CD8-positive, alpha-beta memory T cell (primary cell): ENCODE measurements at regions not wholly inside any gene's neighbourhood (a gene's known extent, or its start where the extent isn't known, plus 50 kb on each side); places are given as distances from the start of the nearest gene placed in this dataset.

Experiments used
- CTCF ChIA-PET: fragments of 350-600 bp; sonication (Branson Sonifier 250); formaldehyde crosslinking; loops from one replicate; lab custom pipeline; 2021; ENCODE audit warnings: antibody characterized with exemption; lab: Charles Lee
- POLR2A ChIA-PET: fragments of 350-600 bp; sonication (Branson Sonifier 250); formaldehyde crosslinking; loops from one replicate; lab custom pipeline; 2021; ENCODE audit warnings: antibody characterized with exemption; lab: Charles Lee
- DNase-seq, 5 donors: peaks; one replicate each; pipeline versions ENCODE4 v3.0.0 to v3.0.0-alpha.2; 2020 to 2022; ENCODE audit warnings: mixed read lengths in 1 of 5
- H3K27ac ChIP-seq: one replicate; pipeline ENCODE4 v1.7.0; 2013; ENCODE audit warnings: low read depth, mild to moderate bottlenecking, low read length, moderate library complexity
- H3K27me3 ChIP-seq: 2 replicates; pipeline ENCODE4 v1.7.0; 2013; ENCODE audit warnings: low read length, mild to moderate bottlenecking; ENCODE audit not compliant: insufficient read depth, poor library complexity, severe bottlenecking
- H3K36me3 ChIP-seq: 2 replicates; pipeline ENCODE4 v1.7.0; 2013; ENCODE audit warnings: mild to moderate bottlenecking, low read length, moderate library complexity; ENCODE audit not compliant: insufficient read depth
- H3K4me1 ChIP-seq: 2 replicates; pipeline ENCODE4 v1.7.0; 2013; ENCODE audit warnings: mild to moderate bottlenecking, low read length, moderate library complexity; ENCODE audit not compliant: insufficient read depth
- H3K4me3 ChIP-seq: 2 replicates; pipeline ENCODE4 v1.7.0; 2013; ENCODE audit warnings: mild to moderate bottlenecking, low read length
- H3K9me3 ChIP-seq: 2 replicates; pipeline ENCODE4 v1.7.0; 2013; ENCODE audit warnings: mild to moderate bottlenecking, low read length
- H3K27ac Mint-ChIP-seq, 8 donors: one replicate each; pipeline ENCODE4 v1.8.0; 2020 to 2021; ENCODE audit warnings: mixed read lengths in 8 of 8, mild to moderate bottlenecking in 6 of 8, inconsistent platforms in 3 of 8, moderate library complexity in 3 of 8
- H3K27me3 Mint-ChIP-seq, 2 donors: one replicate each; pipeline ENCODE4 v1.8.0; 2020 to 2021; ENCODE audit warnings: mixed read lengths in 2 of 2, mild to moderate bottlenecking in 1 of 2, moderate library complexity in 1 of 2
- H3K36me3 Mint-ChIP-seq, 3 donors: one replicate each; pipeline ENCODE4 v1.8.0; 2020 to 2021; ENCODE audit warnings: mixed read lengths in 3 of 3, inconsistent platforms in 1 of 3, mild to moderate bottlenecking in 1 of 3
- H3K4me1 Mint-ChIP-seq, 3 donors: one replicate each; pipeline ENCODE4 v1.8.0; 2020 to 2021; ENCODE audit warnings: mixed read lengths in 3 of 3, inconsistent platforms in 1 of 3, mild to moderate bottlenecking in 1 of 3
- H3K4me3 Mint-ChIP-seq, 7 donors: one replicate each; pipeline ENCODE4 v1.8.0; 2020 to 2021; ENCODE audit warnings: mixed read lengths in 7 of 7, mild to moderate bottlenecking in 6 of 7, moderate library complexity in 4 of 7, inconsistent platforms in 2 of 7
- H3K9me3 Mint-ChIP-seq, 5 donors: one replicate each; pipeline ENCODE4 v1.8.0; 2020 to 2022; ENCODE audit warnings: mixed read lengths in 5 of 5, mild to moderate bottlenecking in 3 of 5, moderate library complexity in 2 of 5, inconsistent platforms in 1 of 5

GRCh38 chrX:39866229-39866628 is 231.5 kb downstream of the BCOR start:
- no peaks in the 10 kb centered on the region for H3K9me3 ChIP-seq

GRCh38 chrX:39869846-39870601 is 227.7 kb downstream of the BCOR start:
- no peaks in the 10 kb centered on the region for H3K9me3 Mint-ChIP-seq
- peak overlapping the region; percentile 41 to 88 (median 64) for H3K4me3 Mint-ChIP-seq
- DNase-seq = peak; percentile 48 to 90 (median 65)
- peaks cover 29 to 46% (median 39%) of the 10 kb centered on the region in 3 donors for H3K4me1 Mint-ChIP-seq
- Histone ChIP-seq H3K9me3 (no peaks in the 10 kb centered on the region), H3K36me3 (no peaks in the 10 kb centered on the region), H3K4me3 (no peak overlapping the region), H3K4me1 (peaks cover 21% of the 10 kb centered on the region), H3K27ac (no peak overlapping the region), H3K27me3 (no peaks in the 10 kb centered on the region)
- ChIA-PET CTCF (interaction anchor here (0.7 to 1.7 kb wide), 2 partner anchors 15 to 56 kb away, joined by 3 to 4 read pairs; no protein-coding TSS in a partner anchor), POLR2A (interaction anchor here (0.6 to 1.6 kb wide), 4 partner anchors 15 to 227 kb away, joined by 3 to 7 read pairs (median 3); partner anchors contain the start of gene BCOR)
- H3K36me3 Mint-ChIP-seq = no peaks in the 10 kb centered on the region
- H3K27me3 Mint-ChIP-seq = peaks cover 0 to 13% of the 10 kb centered on the region in 2 donors
- H3K27ac Mint-ChIP-seq = peak overlapping the region; percentile 71 to 98 (median 81)

More at GRCh38 chrX:39866229-39866628, 231.5 kb downstream of the BCOR start:
- Mint-ChIP-seq H3K27me3 (peaks cover 0 to 9% of the 10 kb centered on the region in 2 donors), H3K27ac (peak overlapping the region in 1 of 8 donors; percentile 11), H3K4me3 (no peak overlapping the region), H3K4me1 (peaks cover 25 to 34% (median 29%) of the 10 kb centered on the region in 3 donors), H3K9me3 (peaks cover 0 to 1% (median 0%) of the 10 kb centered on the region in 5 donors), H3K36me3 (no peaks in the 10 kb centered on the region)
- CTCF ChIA-PET = interaction anchor here (1.1 kb wide), 1 partner anchor 11 kb away, joined by 3 read pairs; no protein-coding TSS in a partner anchor
- no peaks in the 10 kb centered on the region for H3K36me3 ChIP-seq
- no peak for DNase-seq
- H3K4me3 ChIP-seq = no peak overlapping the region
- no peaks in the 10 kb centered on the region for H3K27me3 ChIP-seq
- no peak overlapping the region for H3K27ac ChIP-seq
- POLR2A ChIA-PET = interaction anchor here (0.6 kb wide), 1 partner anchor 54 kb away, joined by 3 read pairs; no protein-coding TSS in a partner anchor
- H3K4me1 ChIP-seq = peaks cover 19% of the 10 kb centered on the region

GRCh38 chrX:39871648-39872047 is 226.1 kb downstream of the BCOR start:
- Histone ChIP-seq H3K27ac (no peak overlapping the region), H3K9me3 (no peaks in the 10 kb centered on the region), H3K4me1 (peaks cover 21% of the 10 kb centered on the region), H3K4me3 (no peak overlapping the region), H3K27me3 (no peaks in the 10 kb centered on the region), H3K36me3 (no peaks in the 10 kb centered on the region)
- DNase-seq = no peak
- Mint-ChIP-seq H3K27me3 (peaks cover 0 to 18% of the 10 kb centered on the region in 2 donors), H3K4me1 (peaks cover 29 to 43% (median 39%) of the 10 kb centered on the region in 3 donors), H3K4me3 (peak overlapping the region in 2 of 7 donors; percentile 17 to 25), H3K36me3 (no peaks in the 10 kb centered on the region), H3K9me3 (no peaks in the 10 kb centered on the region), H3K27ac (peak overlapping the region in 4 of 8 donors; percentile 36 to 70 (median 64))
- ChIA-PET POLR2A (no interaction called here), CTCF (no interaction called here)

GRCh38 chrX:39873117-39873516 is 224.6 kb downstream of the BCOR start:
- POLR2A ChIA-PET = interaction anchor here (0.7 kb wide), 1 partner anchor 194 kb away, joined by 3 read pairs; no protein-coding TSS in a partner anchor
- H3K36me3 Mint-ChIP-seq = no peaks in the 10 kb centered on the region
- H3K36me3 ChIP-seq = no peaks in the 10 kb centered on the region
- H3K9me3 Mint-ChIP-seq = no peaks in the 10 kb centered on the region
- no peak overlapping the region for H3K27ac ChIP-seq
- DNase-seq = no peak
- H3K4me3 Mint-ChIP-seq = peak overlapping the region in 1 of 7 donors; percentile 69
- H3K27ac Mint-ChIP-seq = no peak overlapping the region
- peaks cover 21% of the 10 kb centered on the region for H3K4me1 ChIP-seq
- CTCF ChIA-PET = no interaction called here
- no peaks in the 10 kb centered on the region for H3K9me3 ChIP-seq
- peaks cover 26 to 43% (median 39%) of the 10 kb centered on the region in 3 donors for H3K4me1 Mint-ChIP-seq
- peaks cover 0 to 18% of the 10 kb centered on the region in 2 donors for H3K27me3 Mint-ChIP-seq
- H3K27me3 ChIP-seq = no peaks in the 10 kb centered on the region
- no peak overlapping the region for H3K4me3 ChIP-seq

- Histone ChIP-seq H3K27ac (no peak overlapping the region), H3K27me3 (no peaks in the 10 kb centered on the region), H3K9me3 (no peaks in the 10 kb centered on the region), H3K4me3 (no peak overlapping the region), H3K36me3 (no peaks in the 10 kb centered on the region), H3K4me1 (peaks cover 20% of the 10 kb centered on the region)
- peaks cover 0 to 14% of the 10 kb centered on the region in 2 donors for H3K27me3 Mint-ChIP-seq
- peaks cover 21 to 35% (median 31%) of the 10 kb centered on the region in 3 donors for H3K4me1 Mint-ChIP-seq
- ChIA-PET POLR2A (no interaction called here), CTCF (no interaction called here)
- H3K36me3 Mint-ChIP-seq = no peaks in the 10 kb centered on the region
- H3K9me3 Mint-ChIP-seq = no peaks in the 10 kb centered on the region
- no peak overlapping the region for H3K4me3 Mint-ChIP-seq
- H3K27ac Mint-ChIP-seq = peak overlapping the region in 3 of 8 donors; percentile 22 to 70 (median 26)
- DNase-seq = peak in 1 of 5 donors; percentile 50
Measured at GRCh38 chrX:39874202-39874816, 223.4 kb downstream of the BCOR start.

- Mint-ChIP-seq H3K9me3 (no peaks in the 10 kb centered on the region), H3K27ac (no peak overlapping the region), H3K27me3 (peaks cover 0 to 11% of the 10 kb centered on the region in 2 donors), H3K4me3 (no peak overlapping the region), H3K4me1 (peaks cover 7 to 19% (median 15%) of the 10 kb centered on the region in 3 donors), H3K36me3 (no peaks in the 10 kb centered on the region)
- Histone ChIP-seq H3K4me1 (peaks cover 4% of the 10 kb centered on the region), H3K9me3 (no peaks in the 10 kb centered on the region), H3K27ac (no peak overlapping the region), H3K36me3 (no peaks in the 10 kb centered on the region), H3K4me3 (no peak overlapping the region), H3K27me3 (no peaks in the 10 kb centered on the region)
- no peak for DNase-seq
- POLR2A ChIA-PET = no interaction called here
- CTCF ChIA-PET = no interaction called here
Measured at GRCh38 chrX:39875834-39876628, 221.7 kb downstream of the BCOR start.

GRCh38 chrX:39877905-39878304 is 219.9 kb downstream of the BCOR start:
- ChIA-PET CTCF (no interaction called here), POLR2A (no interaction called here)
- no peaks in the 10 kb centered on the region for H3K4me1 ChIP-seq
- Mint-ChIP-seq H3K27me3 (peaks cover 0 to 11% of the 10 kb centered on the region in 2 donors), H3K36me3 (peaks cover 0 to 1% (median 0%) of the 10 kb centered on the region in 3 donors), H3K27ac (no peak overlapping the region), H3K4me3 (no peak overlapping the region), H3K4me1 (peaks cover 6 to 10% (median 9%) of the 10 kb centered on the region in 3 donors), H3K9me3 (peaks cover 0 to 2% (median 0%) of the 10 kb centered on the region in 5 donors)
- no peak overlapping the region for H3K27ac ChIP-seq
- H3K4me3 ChIP-seq = no peak overlapping the region
- H3K36me3 ChIP-seq = no peaks in the 10 kb centered on the region
- DNase-seq = no peak
- no peaks in the 10 kb centered on the region for H3K9me3 ChIP-seq
- no peaks in the 10 kb centered on the region for H3K27me3 ChIP-seq
